ENCODE measurements at regions not wholly inside any gene's neighbourhood (a gene's known extent, or its start where the extent isn't known, plus 50 kb on each side); places are given as distances from the start of the nearest gene placed in this dataset.
A peak's percentile ranks its signal among the peaks of the same experiment; 100 is the strongest.
"Not testable (repeated sequence)": the region's sequence is repeated elsewhere in the genome, so short reads cannot be mapped to it uniquely, and the experiment has no call there.

DNA sequence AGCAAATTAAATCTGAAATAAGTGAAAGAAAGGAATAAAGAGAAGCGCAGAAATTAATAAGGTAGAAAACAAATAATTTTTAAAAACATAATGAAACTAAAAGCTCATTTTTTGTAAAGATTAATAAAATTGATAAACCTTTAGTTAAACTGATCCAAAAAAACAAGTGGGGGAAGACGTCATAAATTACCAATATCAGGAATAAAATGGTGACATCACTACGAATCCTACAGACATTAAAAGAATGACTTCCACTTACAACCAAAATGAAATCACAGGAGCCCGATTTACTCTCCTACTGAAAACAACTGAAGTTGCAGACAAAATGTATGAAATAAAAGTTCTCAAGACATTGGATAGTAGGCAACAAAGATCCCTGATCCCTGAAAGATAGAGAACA lies 68.1 kb upstream of the IFFO2 start:
- no peak for DNase-seq

DNA sequence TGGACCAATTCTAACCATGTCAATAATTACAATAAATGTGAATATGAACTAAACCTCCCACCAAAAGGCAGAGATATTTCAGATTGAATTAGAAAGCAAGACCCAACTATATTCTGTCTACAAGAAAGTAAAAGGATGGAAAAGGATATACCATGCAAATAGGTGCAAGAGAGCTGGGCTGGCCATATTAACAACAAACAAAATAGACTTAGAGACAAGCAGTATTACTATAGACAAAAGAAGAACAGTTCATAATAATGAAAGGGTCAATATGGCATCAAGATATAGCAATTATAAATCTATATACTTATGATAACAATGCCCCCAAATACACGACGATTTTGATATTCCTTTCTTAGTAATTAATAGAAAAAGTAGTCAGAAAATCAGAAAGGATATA lies 67.3 kb upstream of the IFFO2 start:
- DNase-seq = no peak

DNA sequence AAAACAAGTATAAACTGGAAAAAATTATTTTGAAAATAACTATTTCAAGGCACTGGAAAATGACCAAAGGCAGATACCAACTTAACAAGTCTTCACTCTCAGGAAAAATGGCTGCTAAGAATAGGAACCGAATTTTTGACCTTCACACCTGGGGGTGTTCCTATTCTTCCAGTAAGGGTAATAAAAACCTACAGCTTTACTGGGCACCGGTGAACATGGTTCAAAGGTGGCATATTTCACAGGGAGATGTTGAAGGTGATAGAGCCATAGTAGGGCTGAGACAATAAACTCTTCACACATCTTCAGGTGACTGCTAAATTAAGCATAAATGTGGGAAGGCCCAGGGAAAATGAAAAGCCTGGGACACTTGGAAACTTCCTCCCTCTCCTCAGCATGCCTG lies 65.4 kb upstream of the IFFO2 start:
- no peak for DNase-seq

DNA sequence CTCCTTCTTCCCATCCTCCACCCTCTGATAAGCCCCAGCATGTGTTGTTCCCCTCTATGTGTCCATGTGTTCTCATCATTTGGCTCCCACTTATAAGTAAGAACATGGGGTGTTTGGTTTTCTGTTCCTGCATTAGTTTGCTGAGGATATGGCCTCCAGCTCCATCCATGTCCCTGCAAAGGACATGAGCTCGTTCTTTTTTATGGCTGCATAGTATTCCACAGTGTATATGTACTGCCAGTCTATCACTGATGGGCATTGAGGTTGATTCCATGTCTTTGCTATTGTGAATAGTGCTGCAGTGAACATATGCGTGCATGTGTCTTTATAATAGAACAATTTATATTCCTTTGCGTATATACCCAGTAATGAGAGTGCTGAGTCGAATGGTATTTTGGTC lies 62.8 kb upstream of the IFFO2 start:
- not testable (repeated sequence) for DNase-seq

DNA sequence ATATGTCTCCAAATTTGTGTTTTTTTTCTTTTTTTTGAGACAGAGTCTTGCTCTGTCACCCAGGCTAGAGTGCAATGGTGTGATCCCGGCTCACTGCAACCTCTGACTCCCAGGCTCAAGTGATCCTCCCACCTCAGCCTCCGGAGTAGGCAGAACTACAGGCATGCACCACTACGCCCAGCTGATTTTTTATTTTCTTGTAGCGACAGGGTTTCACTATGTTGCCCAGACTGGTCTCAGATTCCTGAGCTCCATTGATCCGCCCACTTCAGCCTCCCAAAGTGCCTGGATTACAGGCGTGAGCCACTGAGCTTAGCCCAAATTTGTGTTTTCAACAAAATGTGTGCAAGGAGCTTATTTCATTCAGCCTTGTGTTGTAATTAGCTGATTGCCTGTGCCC lies 59.0 kb upstream of the IFFO2 start:
- no peak for DNase-seq

DNA sequence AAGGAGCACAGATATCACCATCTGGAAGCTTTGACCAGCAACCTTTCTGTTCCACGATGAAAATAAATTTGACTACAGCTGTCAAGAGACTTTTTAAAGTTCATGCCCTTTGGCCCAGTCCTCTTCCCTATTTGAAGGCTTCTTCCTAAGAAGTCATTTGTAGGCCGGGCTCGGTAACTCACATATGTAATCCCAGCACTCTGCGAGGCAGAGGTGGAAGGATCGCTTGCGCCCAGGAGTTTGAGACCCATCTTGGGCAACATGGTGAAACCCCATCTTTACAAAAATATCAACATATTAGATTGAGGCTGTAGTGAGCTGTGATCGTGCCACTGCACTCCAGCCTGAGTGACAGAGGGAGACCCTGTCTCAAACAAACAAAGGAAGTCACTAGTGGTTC lies 58.3 kb upstream of the IFFO2 start:
- DNase-seq = no peak

DNA sequence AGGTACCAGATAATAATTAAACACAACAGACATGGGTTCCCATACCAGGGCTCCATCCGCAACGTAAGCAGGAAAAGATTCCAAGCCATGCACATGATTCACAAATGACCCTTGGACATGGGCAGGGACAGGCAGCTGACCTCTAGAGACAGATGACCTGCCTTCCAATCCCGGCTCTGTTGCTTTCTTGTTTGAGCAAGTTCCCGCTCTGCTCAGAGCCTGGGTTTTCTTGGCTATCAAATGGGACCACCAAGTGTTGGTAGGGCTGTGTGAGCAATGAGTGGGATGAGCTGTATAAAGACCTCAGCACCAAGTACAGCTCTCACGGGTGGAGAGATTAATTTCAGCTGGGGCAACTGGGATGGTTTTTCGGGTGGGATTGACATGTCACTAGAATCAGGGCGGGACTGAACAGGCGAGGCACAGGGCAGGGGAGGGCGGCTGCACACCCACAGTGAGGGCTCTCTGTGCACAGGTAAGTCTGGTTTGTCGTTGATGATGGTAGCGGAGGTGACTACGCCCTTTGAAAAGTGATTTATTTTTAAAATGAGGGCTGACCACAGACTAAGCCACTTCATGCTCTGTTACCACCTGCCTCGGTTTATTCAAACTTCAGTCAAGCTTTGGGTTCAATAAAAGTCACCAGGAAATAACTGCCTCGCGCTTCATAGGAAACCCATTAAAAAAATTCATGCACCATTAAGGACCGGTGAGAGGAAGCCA lies 57.5 kb upstream of the IFFO2 start:
- no peak for DNase-seq

DNA sequence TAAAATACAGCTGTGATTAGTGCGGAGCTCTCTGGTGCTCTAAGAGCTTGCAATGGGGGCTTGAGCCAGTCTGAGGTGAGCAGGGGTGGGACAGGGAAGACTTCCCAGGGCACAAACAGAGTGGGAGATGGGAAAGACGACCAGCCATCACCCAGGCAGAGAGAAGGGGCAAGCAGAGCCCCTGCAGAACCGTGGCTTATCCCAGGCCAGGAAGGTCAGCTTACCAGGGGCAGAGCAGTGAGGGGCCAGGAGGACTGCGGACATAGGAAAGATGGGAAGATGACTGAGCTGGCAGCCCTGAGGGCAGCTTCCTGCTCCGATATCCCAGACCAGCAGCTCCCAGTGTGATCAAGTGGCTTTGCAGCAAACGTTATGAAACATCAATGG lies 55.4 kb upstream of the IFFO2 start:
- no peak for DNase-seq

DNA sequence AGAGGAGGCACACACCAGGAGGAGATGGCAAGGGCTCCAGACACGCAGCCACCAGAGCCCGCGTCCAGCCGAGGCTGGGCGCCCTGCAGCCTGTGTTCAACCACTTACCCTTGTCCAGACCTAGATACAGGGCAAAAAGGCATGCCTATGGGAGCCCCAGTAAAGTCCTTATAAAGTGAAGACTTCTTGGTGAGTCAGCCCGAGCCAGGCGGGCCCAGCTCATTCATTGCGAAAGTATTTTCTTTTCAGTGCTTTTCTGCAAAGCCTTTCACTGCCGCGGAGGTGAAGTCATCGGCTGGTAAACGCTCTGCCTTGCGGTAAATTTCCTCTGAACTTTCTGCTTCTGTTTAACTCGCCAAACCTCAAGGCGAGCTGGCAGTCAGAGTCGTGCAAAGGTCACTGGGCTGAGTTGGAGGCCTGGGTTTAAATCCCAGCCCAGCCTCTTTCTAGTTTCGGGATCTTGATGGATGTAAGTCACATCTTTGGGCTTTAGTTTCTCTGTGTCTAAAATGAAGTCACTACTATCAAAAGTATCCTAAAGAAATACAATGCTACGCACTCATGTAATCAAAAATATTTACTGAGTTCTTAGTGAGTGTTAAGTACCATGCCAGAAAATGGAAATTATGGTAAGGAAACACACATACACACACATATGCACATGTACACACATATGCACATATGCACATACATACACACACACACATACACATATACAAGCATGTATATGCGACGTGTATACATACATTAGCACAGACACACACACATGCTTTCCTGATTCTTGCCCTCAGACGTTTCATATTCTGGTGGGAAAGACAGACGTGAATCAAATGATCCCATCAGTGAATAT lies 54.7 kb upstream of the IFFO2 start:
- peak; percentile 80 for DNase-seq

DNA sequence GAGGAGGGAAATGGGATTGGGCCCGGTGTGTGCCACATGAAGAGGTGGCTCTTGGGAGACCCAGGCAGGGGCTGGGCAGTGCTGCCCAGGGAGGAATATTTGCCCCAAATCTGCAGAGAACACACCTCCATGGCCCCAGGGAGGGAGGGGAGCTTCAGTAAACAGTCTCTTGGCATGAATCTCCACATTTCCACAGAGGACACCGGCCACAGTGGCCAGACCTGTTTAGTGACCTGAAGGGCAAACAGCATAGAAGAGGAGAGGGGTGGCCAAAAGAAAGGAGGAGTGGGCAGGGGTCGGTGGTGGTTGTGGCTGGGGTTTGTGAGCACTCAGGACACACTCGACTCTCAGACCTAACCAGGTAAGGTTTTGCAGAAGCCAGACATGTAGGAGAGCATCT lies 54.0 kb upstream of the IFFO2 start:
- DNase-seq = no peak

DNA sequence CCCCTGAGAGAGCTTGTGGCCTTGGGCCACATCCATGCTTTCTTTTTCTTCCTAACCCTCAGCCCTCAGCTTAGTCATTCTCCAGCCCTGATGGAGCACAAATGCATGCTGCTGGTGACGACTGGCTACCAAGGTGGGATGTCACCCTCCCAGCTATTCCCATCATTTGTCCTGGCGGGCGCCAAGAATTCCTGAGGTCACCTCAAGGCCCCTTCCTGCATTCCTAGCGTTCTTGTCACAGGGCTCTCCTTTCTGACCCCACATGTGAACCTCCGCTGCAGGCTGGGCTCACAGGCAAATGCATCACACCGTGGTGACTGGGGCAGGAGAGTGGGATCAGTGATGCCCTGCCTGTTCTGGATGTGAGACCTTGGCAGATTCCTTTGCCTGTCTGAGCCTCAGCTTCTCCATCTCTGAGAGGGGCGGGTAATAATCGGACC lies 53.4 kb upstream of the IFFO2 start:
- no peak for DNase-seq

DNA sequence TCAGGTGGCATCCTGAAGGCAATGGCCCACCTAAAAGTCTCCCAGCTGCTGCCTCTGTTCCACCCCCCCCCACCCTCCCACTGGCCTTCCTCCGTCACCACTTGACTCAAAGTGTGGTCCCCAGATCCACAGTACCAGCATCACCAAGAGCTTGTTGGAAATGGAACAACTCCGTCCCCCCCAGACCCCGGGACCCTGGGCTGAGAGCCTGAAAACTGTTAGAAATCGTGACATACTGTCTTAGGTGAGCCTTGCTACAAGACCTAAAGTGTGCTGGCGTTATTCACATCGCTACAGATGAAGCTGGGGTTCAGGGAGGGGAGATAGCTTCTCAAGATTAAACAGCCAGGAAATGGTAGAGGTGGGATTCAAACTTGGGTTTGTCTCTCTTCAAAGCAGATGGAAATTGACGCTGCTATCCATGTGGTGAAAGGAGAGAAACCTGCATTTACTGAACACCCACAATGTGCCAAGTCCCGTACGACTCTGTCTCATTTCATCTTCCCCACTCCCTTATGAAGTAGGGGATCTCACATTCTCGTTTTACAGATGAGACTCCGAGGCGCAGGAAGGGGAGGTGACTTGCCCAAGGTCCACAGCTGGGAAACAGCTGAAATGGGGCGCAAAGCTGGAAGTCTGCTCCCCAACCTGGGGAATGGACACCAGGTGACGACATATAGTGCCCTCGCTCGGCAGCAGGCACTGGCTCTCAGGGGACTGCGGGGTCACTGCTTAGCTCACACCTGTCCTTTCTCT lies 52.8 kb upstream of the IFFO2 start:
- no peak for DNase-seq

DNA sequence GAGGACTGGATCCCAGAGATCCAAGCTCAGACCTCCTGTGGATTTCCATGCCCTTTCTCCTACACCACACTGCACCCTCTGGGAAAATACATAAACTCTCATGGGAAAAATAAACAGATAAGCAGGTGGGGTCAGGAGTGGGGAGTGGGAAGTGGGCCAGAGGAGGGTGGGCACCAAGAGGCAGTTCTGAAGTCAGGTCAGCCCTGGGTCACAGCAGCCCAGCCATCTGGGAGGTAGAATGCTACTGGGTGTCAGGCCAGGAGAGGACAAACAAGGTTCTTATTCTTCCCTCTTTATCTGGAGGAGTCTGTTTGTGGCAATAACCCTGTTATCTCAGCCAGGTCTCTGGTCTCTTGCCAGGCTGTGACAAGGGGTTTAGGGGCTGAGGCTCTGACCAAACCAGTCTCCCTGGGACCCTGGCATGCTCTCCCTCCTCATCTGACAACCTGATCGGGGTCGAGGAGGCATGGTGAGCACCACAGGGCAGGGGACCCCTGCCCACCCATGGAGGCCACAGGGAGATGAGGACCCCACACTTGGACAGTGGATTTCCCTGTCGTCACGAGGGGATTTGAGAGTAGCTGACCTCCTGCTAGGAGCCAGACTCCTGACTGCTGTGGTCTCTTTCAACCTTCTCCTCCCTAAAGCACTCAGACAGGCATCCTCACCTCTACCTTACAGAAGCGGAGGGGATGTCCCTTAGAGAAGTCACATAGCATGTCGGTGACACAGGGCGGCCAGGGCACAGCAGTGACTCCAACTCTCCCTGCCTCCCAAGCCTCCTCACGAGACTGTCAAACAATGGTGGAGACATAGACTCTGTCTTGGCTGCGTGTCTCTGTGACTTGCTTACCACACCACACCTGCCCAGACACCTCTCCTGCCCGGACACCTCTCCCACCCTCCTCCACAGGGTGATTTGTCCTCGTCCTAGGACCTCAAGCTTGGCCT lies 51.3 kb upstream of the IFFO2 start:
- DNase-seq = no peak

DNA sequence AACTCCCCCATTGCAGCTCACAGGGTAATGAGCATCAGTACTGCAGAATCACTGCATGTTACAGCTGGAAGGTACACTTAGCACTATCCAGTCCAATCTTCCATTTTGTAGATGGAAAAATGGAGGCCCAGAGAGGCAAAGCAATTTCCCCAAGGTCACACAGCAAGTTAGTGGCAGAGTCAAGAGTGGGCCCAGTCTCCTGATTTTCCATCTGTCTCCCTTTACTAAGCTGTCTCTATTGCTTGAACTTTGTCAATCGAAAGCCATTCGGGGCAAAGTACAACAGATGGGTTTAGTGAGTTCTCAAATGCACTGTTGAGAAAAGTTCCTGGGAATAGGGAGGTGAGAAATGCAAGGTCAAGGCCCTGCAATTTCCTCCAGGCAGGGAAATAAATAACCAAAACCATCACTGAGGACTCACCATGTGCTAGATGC lies 50.4 kb upstream of the IFFO2 start:
- DNase-seq = no peak

All from femur (tissue), 1 donor.